Fibroblast of pulmonary artery (primary cell): ENCODE measurements at regions not wholly inside any gene's neighbourhood (a gene's known extent, or its start where the extent isn't known, plus 50 kb on each side); places are given as distances from the start of the nearest gene placed in this dataset.
A peak's percentile ranks its signal among the peaks of the same experiment; 100 is the strongest.

ENCODE experiments used
- DNase-seq: peaks from one replicate; pipeline ENCODE4 v3.0.0-alpha.2; 2010; ENCODE audit warnings: low read depth
- H3K4me3 ChIP-seq: replicated peaks from 2 replicates; pipeline ENCODE4 v1.5.1; 2011; ENCODE audit warnings: low read depth, mild to moderate bottlenecking, control low read depth, low read length, moderate library complexity
- TF ChIP-seq, protein P1 (sequence below): IDR thresholded peaks from 2 replicates; pipeline ENCODE4 v1.5.1; 2011; ENCODE audit warnings: mild to moderate bottlenecking, control low read depth, low read length, inconsistent platforms; ENCODE audit errors: missing control alignments

DNA sequence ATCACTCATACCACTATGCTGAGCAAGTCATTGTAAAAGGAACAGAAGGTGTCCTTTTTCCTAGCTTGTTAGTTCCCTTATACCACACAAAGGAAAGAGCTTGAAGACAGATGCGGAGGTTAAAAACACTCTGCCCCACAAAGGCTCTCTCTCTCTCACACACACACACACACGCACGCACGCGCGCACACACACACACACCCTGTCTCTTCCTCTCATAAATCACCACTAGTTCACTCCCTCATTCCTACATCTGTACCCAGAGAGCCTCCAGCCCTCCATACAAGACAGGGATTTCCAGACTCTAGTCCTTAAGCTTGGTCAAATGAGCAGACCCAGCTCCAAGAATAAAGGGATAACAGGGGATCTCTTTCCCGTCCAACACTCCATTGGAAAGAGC is 120.1 kb upstream of the THBS1 start:
- DNase-seq: no peak
- no peak overlapping the region for H3K4me3 ChIP-seq
- TF ChIP-seq, protein P1, sequence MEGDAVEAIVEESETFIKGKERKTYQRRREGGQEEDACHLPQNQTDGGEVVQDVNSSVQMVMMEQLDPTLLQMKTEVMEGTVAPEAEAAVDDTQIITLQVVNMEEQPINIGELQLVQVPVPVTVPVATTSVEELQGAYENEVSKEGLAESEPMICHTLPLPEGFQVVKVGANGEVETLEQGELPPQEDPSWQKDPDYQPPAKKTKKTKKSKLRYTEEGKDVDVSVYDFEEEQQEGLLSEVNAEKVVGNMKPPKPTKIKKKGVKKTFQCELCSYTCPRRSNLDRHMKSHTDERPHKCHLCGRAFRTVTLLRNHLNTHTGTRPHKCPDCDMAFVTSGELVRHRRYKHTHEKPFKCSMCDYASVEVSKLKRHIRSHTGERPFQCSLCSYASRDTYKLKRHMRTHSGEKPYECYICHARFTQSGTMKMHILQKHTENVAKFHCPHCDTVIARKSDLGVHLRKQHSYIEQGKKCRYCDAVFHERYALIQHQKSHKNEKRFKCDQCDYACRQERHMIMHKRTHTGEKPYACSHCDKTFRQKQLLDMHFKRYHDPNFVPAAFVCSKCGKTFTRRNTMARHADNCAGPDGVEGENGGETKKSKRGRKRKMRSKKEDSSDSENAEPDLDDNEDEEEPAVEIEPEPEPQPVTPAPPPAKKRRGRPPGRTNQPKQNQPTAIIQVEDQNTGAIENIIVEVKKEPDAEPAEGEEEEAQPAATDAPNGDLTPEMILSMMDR: no peak

DNA sequence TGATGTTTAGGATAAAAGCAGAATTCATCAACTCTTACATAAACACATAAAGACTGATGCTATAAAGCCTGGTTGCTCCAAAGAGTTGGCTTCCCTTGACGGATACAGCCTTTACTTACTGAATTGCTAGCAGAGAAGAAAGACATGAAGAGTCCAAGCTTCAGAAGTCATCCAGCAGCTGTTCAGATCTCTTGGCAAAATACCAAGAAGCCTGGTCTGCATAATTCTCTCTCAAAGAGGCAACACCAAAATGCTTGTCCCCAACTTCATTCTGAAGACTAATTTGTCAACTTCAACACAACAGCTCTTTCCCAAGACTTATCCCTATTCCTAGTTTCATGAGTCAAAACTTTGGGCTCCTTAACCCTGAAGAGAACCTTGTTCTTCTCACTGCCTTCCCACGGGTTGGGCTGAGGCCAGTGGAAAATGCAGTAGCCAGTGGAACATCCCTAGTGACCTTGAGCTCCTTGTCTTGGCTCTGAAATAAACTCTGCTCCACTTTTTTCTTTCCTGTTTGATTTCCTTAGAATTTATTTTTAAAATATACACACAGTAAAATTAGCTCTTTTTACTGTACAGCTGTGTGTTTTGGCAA is 119.2 kb upstream of the THBS1 start:
- TF ChIP-seq, protein P1: no peak
- no peak overlapping the region for H3K4me3 ChIP-seq
- DNase-seq: peak; percentile 70

DNA sequence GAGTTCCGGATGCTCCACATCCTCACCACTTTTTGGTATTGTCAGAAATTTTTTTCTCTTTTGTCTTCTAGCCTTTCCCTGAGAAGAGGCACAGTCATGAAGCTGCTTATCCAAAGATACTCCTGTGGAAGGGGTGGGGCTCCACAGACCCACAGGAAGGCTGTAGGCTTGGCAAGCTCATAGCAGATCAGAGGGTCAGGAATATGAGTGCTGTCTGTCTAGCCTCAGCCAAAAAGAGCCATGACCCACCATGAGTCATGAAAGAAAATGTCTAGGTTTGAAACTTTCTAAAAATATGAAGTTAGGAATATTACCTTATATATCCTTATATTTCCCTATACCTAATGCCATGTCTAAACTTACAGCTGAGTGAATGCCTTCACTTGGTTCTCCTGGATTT is 118.2 kb upstream of the THBS1 start:
- DNase-seq: peak; percentile 79
- no peak overlapping the region for H3K4me3 ChIP-seq
- TF ChIP-seq, protein P1: no peak

DNA sequence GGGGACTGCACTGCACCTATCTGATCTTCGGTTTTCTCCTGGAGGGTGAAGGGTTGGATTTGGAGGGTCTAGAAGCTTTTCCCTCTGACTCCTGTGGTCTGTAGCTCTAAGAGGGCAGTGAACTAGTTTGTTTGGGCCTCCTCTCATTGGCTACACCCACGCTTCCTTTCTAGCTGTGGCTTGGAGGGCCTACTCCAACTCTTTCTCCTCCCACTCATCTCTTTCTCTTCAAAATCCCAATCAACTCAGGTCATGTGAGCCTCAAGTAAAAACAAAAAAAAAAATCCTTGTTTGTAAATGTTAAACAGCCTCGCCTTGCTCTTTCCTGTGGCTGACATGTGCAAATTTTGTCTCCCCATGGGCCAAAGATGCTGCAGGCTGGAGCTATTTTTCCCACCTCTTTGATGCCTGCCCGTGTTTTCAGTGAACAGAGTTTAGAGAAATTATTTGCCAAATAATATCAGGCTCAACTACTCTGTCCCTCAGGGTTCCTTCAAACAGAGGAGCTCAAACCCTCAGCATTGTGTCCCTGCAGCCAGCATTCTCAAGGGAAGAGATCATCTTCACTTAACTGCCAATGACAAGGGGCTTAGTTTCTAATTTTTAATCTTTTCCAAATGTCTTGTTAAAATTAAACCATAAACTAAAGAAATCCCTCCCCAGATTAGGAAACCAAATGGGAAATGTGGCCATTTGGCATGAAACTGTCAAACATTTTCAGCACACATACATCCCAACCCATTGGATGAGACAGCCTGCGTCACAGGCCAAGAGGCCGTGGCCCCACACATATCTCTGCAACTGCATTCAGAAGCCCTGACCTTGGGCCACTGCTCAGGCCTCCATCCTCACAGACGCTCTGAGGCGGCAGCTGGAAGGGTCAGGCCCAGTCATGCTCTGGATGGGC is 114.8 kb upstream of the THBS1 start:
- DNase-seq: no peak
- TF ChIP-seq, protein P1: no peak
- no peak overlapping the region for H3K4me3 ChIP-seq

DNA sequence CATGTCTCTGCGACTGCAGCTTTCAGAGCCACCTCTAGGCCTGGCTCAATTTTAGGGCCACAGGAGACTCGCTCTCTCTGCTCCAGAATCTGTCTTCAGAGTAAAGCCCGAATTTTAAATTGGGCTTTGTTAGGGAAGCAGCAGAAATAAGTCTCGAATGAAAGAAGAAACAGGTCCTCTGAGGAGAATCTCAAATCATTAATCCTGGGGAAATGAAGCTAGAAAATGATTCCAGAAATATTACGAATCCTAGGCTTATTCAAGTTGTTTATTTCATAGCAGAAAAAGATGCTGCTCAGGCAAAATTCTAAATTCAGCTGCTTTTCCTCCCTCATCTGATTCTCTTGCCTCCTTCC is 114.2 kb upstream of the THBS1 start:
- H3K4me3 ChIP-seq: no peak overlapping the region
- TF ChIP-seq, protein P1: no peak
- no peak for DNase-seq

DNA sequence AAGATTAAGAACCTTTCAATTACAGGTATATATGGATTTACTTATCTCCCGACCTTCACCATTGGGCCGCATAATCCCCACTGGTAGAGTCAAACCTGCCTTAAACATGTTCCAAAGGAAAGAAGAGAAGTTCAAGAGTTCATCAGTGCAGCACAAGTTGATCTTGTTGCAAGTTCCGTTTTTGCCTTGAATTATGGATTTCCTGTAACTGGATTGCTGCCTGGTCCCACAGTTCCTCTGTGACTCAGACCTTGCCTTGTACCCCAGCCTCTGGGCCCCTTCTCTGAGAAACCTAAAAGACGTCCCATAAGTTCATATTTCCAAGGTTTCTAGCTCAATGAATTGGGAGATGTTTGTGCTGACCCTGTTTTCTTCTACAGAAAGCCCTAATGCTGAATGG is 112.5 kb upstream of the THBS1 start:
- TF ChIP-seq, protein P1: no peak
- DNase-seq: no peak
- H3K4me3 ChIP-seq: no peak overlapping the region
